Astrocyte (in vitro differentiated cells and primary cell): ENCODE measurements at regions not wholly inside any gene's neighbourhood (a gene's known extent, or its start where the extent isn't known, plus 50 kb on each side); places are given as distances from the start of the nearest gene placed in this dataset.

Source experiments
- DNase-seq: peaks from one replicate; pipeline ENCODE4 v3.0.0-alpha.2; 2010; ENCODE audit warnings: low read depth
- FAIRE-seq: peaks from 2 replicates; lab custom pipeline; 2011; peaks lifted over from hg19 to GRCh38; lab: Jason Lieb, UNC
- H2AFZ ChIP-seq: 2 replicates; pipeline ENCODE4 v1.6.0; 2012; ENCODE audit warnings: low read depth, low read length, inconsistent platforms
- H3K27ac ChIP-seq: 2 replicates; pipeline ENCODE4 v1.5.1; 2011; ENCODE audit warnings: low read depth, low read length, inconsistent platforms
- H3K27me3 ChIP-seq: 2 replicates; pipeline ENCODE4 v1.6.0; 2011; ENCODE audit warnings: low read length, inconsistent platforms; ENCODE audit not compliant: insufficient read depth
- H3K36me3 ChIP-seq: 2 replicates; pipeline ENCODE4 v1.5.1; 2011; ENCODE audit warnings: low read length, inconsistent platforms; ENCODE audit not compliant: insufficient read depth
- H3K4me1 ChIP-seq: 2 replicates; pipeline ENCODE4 v1.5.1; 2011; ENCODE audit warnings: low read length, inconsistent platforms; ENCODE audit not compliant: insufficient read depth
- H3K4me2 ChIP-seq: 2 replicates; pipeline ENCODE4 v1.6.0; 2012; ENCODE audit warnings: low read length, inconsistent platforms
- H3K4me3 ChIP-seq: 2 replicates; pipeline ENCODE4 v1.5.1; 2011; ENCODE audit warnings: low read depth, mild to moderate bottlenecking, low read length, inconsistent platforms; ENCODE audit not compliant: insufficient read depth
- H3K79me2 ChIP-seq: 2 replicates; pipeline ENCODE4 v1.6.0; 2012; ENCODE audit warnings: mild to moderate bottlenecking, low read length, inconsistent platforms; ENCODE audit not compliant: insufficient read depth
- H3K9ac ChIP-seq: 2 replicates; pipeline ENCODE4 v1.6.0; 2012; ENCODE audit warnings: mild to moderate bottlenecking, low read length, inconsistent platforms
- H3K9me3 ChIP-seq: 2 replicates; pipeline ENCODE4 v1.5.1; 2012; ENCODE audit warnings: low read depth, mild to moderate bottlenecking, low read length, inconsistent platforms; ENCODE audit not compliant: insufficient read depth
- H4K20me1 ChIP-seq: 2 replicates; pipeline ENCODE4 v1.6.0; 2012; ENCODE audit warnings: low read length, inconsistent platforms; ENCODE audit not compliant: insufficient read depth
- H3K27ac Mint-ChIP-seq: one replicate; pipeline ENCODE4 v1.8.0; 2021; ENCODE audit warnings: mild to moderate bottlenecking, mixed read lengths; ENCODE audit not compliant: unreplicated experiment
- H3K27me3 Mint-ChIP-seq: one replicate; pipeline ENCODE4 v1.8.0; 2021; ENCODE audit warnings: low read depth, mixed read lengths; ENCODE audit not compliant: unreplicated experiment
- H3K36me3 Mint-ChIP-seq: one replicate; pipeline ENCODE4 v1.8.0; 2021; ENCODE audit warnings: low read depth, mixed read lengths; ENCODE audit not compliant: unreplicated experiment
- H3K4me1 Mint-ChIP-seq: one replicate; pipeline ENCODE4 v1.8.0; 2021; ENCODE audit warnings: low read depth, mixed read lengths; ENCODE audit not compliant: unreplicated experiment
- H3K4me3 Mint-ChIP-seq: one replicate; pipeline ENCODE4 v1.8.0; 2021; ENCODE audit warnings: mild to moderate bottlenecking, moderate library complexity, mixed read lengths; ENCODE audit not compliant: unreplicated experiment
- H3K9me3 Mint-ChIP-seq: one replicate; pipeline ENCODE4 v1.8.0; 2021; ENCODE audit warnings: mild to moderate bottlenecking, mixed read lengths; ENCODE audit not compliant: unreplicated experiment
- CTCF ChIP-seq: IDR thresholded peaks from 2 replicates; pipeline ENCODE4 v1.5.1; 2011; ENCODE audit warnings: low read depth, mild to moderate bottlenecking, inconsistent platforms, low read length, moderate library complexity; ENCODE audit not compliant: insufficient read depth
- EZH2 ChIP-seq: IDR thresholded peaks from 2 replicates; pipeline ENCODE4 v1.6.1; 2012; ENCODE audit warnings: mild to moderate bottlenecking, low read length, inconsistent platforms; ENCODE audit not compliant: insufficient read depth

- Histone ChIP-seq H4K20me1 (no peaks in the 10 kb centered on the region), H3K79me2 (no peaks in the 10 kb centered on the region), H3K9me3 (no peaks in the 10 kb centered on the region), H3K4me2 (no peak overlapping the region), H3K4me3 (no peak overlapping the region), H2AFZ (no peak overlapping the region), H3K36me3 (no peaks in the 10 kb centered on the region), H3K9ac (no peak overlapping the region), H3K27ac (no peak overlapping the region), H3K27me3 (no peaks in the 10 kb centered on the region), H3K4me1 (no peaks in the 10 kb centered on the region)
- no peak overlapping the region for H3K27ac Mint-ChIP-seq
- H3K4me1 Mint-ChIP-seq, result no peaks in the 10 kb centered on the region
- TF ChIP-seq CTCF (no peak), EZH2 (no peak)
- no peak for DNase-seq
- no peak for FAIRE-seq
- no peaks in the 10 kb centered on the region for H3K27me3 Mint-ChIP-seq
- H3K9me3 Mint-ChIP-seq, result peaks cover 2% of the 10 kb centered on the region
- no peak overlapping the region for H3K4me3 Mint-ChIP-seq
- no peaks in the 10 kb centered on the region for H3K36me3 Mint-ChIP-seq
Observed at GRCh38 chr6:117818449-117818848, 88.6 kb upstream of the SLC35F1 start.

GRCh38 chr6:117829594-117830319, 77.3 kb upstream of the SLC35F1 start:
- Mint-ChIP-seq H3K36me3 (no peaks in the 10 kb centered on the region), H3K9me3 (no peaks in the 10 kb centered on the region), H3K4me1 (peaks cover 3% of the 10 kb centered on the region), H3K27me3 (no peaks in the 10 kb centered on the region), H3K27ac (peak overlapping the region; percentile 21), H3K4me3 (peak overlapping the region; percentile 85)
- peak overlapping the region; percentile 70 for H2AFZ ChIP-seq
- H3K4me2 ChIP-seq, result peak overlapping the region; percentile 83
- no peak for TF ChIP-seq EZH2
- peak; percentile 67 for TF ChIP-seq CTCF
- no peak for FAIRE-seq
- H3K27ac ChIP-seq, result no peak overlapping the region
- H4K20me1 ChIP-seq, result no peaks in the 10 kb centered on the region
- H3K4me1 ChIP-seq, result no peaks in the 10 kb centered on the region
- peak; percentile 29 for DNase-seq
- H3K9me3 ChIP-seq, result no peaks in the 10 kb centered on the region
- H3K9ac ChIP-seq, result peak overlapping the region; percentile 72
- no peaks in the 10 kb centered on the region for H3K79me2 ChIP-seq
- no peaks in the 10 kb centered on the region for H3K36me3 ChIP-seq
- peak overlapping the region; percentile 56 for H3K4me3 ChIP-seq
- H3K27me3 ChIP-seq, result no peaks in the 10 kb centered on the region

GRCh38 chr6:117837261-117837660, 69.8 kb upstream of the SLC35F1 start:
- no peak for TF ChIP-seq CTCF
- no peak overlapping the region for H3K4me3 ChIP-seq
- H3K27me3 ChIP-seq, result peaks cover 2% of the 10 kb centered on the region
- no peak overlapping the region for H2AFZ ChIP-seq
- Mint-ChIP-seq H3K27me3 (no peaks in the 10 kb centered on the region), H3K4me3 (no peak overlapping the region), H3K4me1 (no peaks in the 10 kb centered on the region), H3K36me3 (no peaks in the 10 kb centered on the region), H3K9me3 (no peaks in the 10 kb centered on the region), H3K27ac (no peak overlapping the region)
- H3K27ac ChIP-seq, result no peak overlapping the region
- H3K36me3 ChIP-seq, result no peaks in the 10 kb centered on the region
- FAIRE-seq (no peak), DNase-seq (no peak)
- H3K4me1 ChIP-seq, result no peaks in the 10 kb centered on the region
- no peak overlapping the region for H3K9ac ChIP-seq
- no peaks in the 10 kb centered on the region for H3K79me2 ChIP-seq
- H4K20me1 ChIP-seq, result no peaks in the 10 kb centered on the region
- no peak overlapping the region for H3K4me2 ChIP-seq
- H3K9me3 ChIP-seq, result no peaks in the 10 kb centered on the region
